Trophoblast cell (in vitro differentiated cells and primary cell): ENCODE measurements at regions not wholly inside any gene's neighbourhood (a gene's known extent, or its start where the extent isn't known, plus 50 kb on each side); places are given as distances from the start of the nearest gene placed in this dataset.

Experiments
- DNase-seq, 2 donors: peaks; one replicate each; pipeline ENCODE4 v3.0.0-alpha.2; 2016
- H2AFZ ChIP-seq: 2 replicates; pipeline ENCODE4 v1.6.1; 2013; ENCODE audit warnings: low read length, moderate library complexity, mild to moderate bottlenecking; ENCODE audit not compliant: insufficient read depth, poor library complexity
- H2AK5ac ChIP-seq: 2 replicates; pipeline ENCODE4 v1.6.1; 2013; ENCODE audit warnings: mild to moderate bottlenecking, low read length
- H2BK120ac ChIP-seq: 2 replicates; pipeline ENCODE4 v1.6.1; 2013; ENCODE audit warnings: low read length, mild to moderate bottlenecking, moderate library complexity; ENCODE audit not compliant: insufficient read depth, poor library complexity
- H2BK12ac ChIP-seq: 2 replicates; pipeline ENCODE4 v1.6.1; 2013; ENCODE audit warnings: mild to moderate bottlenecking, low read length, moderate library complexity
- H2BK5ac ChIP-seq: 2 replicates; pipeline ENCODE4 v1.6.1; 2013; ENCODE audit warnings: low read length, low read depth, moderate library complexity, mild to moderate bottlenecking; ENCODE audit not compliant: poor library complexity
- H3K14ac ChIP-seq: 2 replicates; pipeline ENCODE4 v1.6.1; 2013; ENCODE audit warnings: mild to moderate bottlenecking, low read length
- H3K18ac ChIP-seq: 2 replicates; pipeline ENCODE4 v1.6.1; 2013; ENCODE audit warnings: mild to moderate bottlenecking, low read length
- H3K23ac ChIP-seq: 2 replicates; pipeline ENCODE4 v1.6.1; 2013; ENCODE audit warnings: low read length
- H3K27ac ChIP-seq: 2 replicates; pipeline ENCODE4 v1.5.1; 2013; ENCODE audit warnings: low read depth, mild to moderate bottlenecking, inconsistent platforms, low read length, moderate library complexity
- H3K27me3 ChIP-seq: 2 replicates; pipeline ENCODE4 v1.6.1; 2013; ENCODE audit warnings: inconsistent platforms, mild to moderate bottlenecking, low read length, moderate library complexity; ENCODE audit not compliant: insufficient read depth
- H3K36me3 ChIP-seq, 2 experiments: 1 replicate in 1 of 2; 2 replicates in 1 of 2; pipeline ENCODE4 v1.6.1; 2013; ENCODE audit warnings: low read length in 2 of 2, mild to moderate bottlenecking in 2 of 2, moderate library complexity in 1 of 2; ENCODE audit not compliant: insufficient read depth in 2 of 2, control insufficient read depth in 1 of 2
- H3K4ac ChIP-seq: 2 replicates; pipeline ENCODE4 v1.6.1; 2013; ENCODE audit warnings: low read depth, mild to moderate bottlenecking, low read length, moderate library complexity
- H3K4me1 ChIP-seq, 2 experiments: 1 replicate in 1 of 2; 2 replicates in 1 of 2; pipeline ENCODE4 v1.6.1; 2013; ENCODE audit warnings: low read length in 2 of 2, mild to moderate bottlenecking in 2 of 2, moderate library complexity in 1 of 2; ENCODE audit not compliant: insufficient read depth in 2 of 2, control insufficient read depth in 1 of 2
- H3K4me2 ChIP-seq: 2 replicates; pipeline ENCODE4 v1.6.1; 2013; ENCODE audit warnings: inconsistent platforms, mild to moderate bottlenecking, low read length, moderate library complexity
- H3K4me3 ChIP-seq: 2 replicates; pipeline ENCODE4 v1.5.1; 2013; ENCODE audit warnings: mild to moderate bottlenecking, low read depth, low read length, inconsistent platforms
- H3K79me1 ChIP-seq: one replicate; pipeline ENCODE4 v1.6.1; 2013; ENCODE audit warnings: low read length
- H3K79me2 ChIP-seq: 2 replicates; pipeline ENCODE4 v1.6.1; 2013; ENCODE audit warnings: low read length, mild to moderate bottlenecking; ENCODE audit not compliant: control insufficient read depth, insufficient read depth, poor library complexity
- H3K9ac ChIP-seq: 2 replicates; pipeline ENCODE4 v1.6.1; 2013; ENCODE audit warnings: mild to moderate bottlenecking, low read length
- H3K9me3 ChIP-seq: 2 replicates; pipeline ENCODE4 v1.6.1; 2013; ENCODE audit warnings: low read depth, mild to moderate bottlenecking, control low read depth, inconsistent platforms, low read length; ENCODE audit not compliant: insufficient read depth
- H4K12ac ChIP-seq: 2 replicates; pipeline ENCODE4 v1.6.1; 2013; ENCODE audit warnings: low read depth, mild to moderate bottlenecking, low read length, moderate library complexity
- H4K8ac ChIP-seq: 2 replicates; pipeline ENCODE4 v1.6.1; 2013; ENCODE audit warnings: low read depth, mild to moderate bottlenecking, low read length, moderate library complexity
- H4K91ac ChIP-seq: one replicate; pipeline ENCODE4 v1.6.1; 2013; ENCODE audit warnings: low read depth, mild to moderate bottlenecking, low read length, moderate library complexity
- WGBS: extraction: QIAGEN DNeasy Blood & Tissue Kit; methylation state at CpG from one replicate; pipeline ENCODE4 v1.1.7; 2013; ENCODE audit warnings: missing lambda C conversion rate; ENCODE audit not compliant: insufficient read length, insufficient coverage; ENCODE audit errors: extremely low coverage; 5-methylcytosine and 5-hydroxymethylcytosine counted together

GRCh38 chr20:52761867-52762266, 210.3 kb upstream of the TSHZ2 start:
- Histone ChIP-seq H4K8ac (no peak overlapping the region), H3K4me2 (no peak overlapping the region), H3K9ac (no peak overlapping the region), H3K36me3 (no peaks in the 10 kb centered on the region), H2BK12ac (no peak overlapping the region), H3K79me1 (no peaks in the 10 kb centered on the region), H2BK120ac (no peak overlapping the region), H3K9me3 (no peaks in the 10 kb centered on the region), H3K27me3 (no peaks in the 10 kb centered on the region), H3K18ac (no peak overlapping the region), H2AK5ac (no peak overlapping the region), H2BK5ac (no peak overlapping the region), H2AFZ (no peak overlapping the region), H3K27ac (no peak overlapping the region), H4K91ac (no peak overlapping the region), H3K4ac (no peak overlapping the region), H3K14ac (no peak overlapping the region), H3K4me3 (no peak overlapping the region), H4K12ac (no peak overlapping the region), H3K4me1 (no peaks in the 10 kb centered on the region), H3K79me2 (no peaks in the 10 kb centered on the region), H3K23ac (no peak overlapping the region)
- WGBS: no CpG with 5 or more reads among the region's 1 CpG
- DNase-seq: no peak

- Histone ChIP-seq H3K18ac (no peak overlapping the region), H3K36me3 (no peaks in the 10 kb centered on the region), H3K4ac (no peak overlapping the region), H3K27ac (no peak overlapping the region), H2BK120ac (no peak overlapping the region), H3K9me3 (no peaks in the 10 kb centered on the region), H3K23ac (no peak overlapping the region), H2BK12ac (no peak overlapping the region), H3K27me3 (no peaks in the 10 kb centered on the region), H4K8ac (no peak overlapping the region), H4K91ac (no peak overlapping the region), H3K4me2 (no peak overlapping the region), H3K4me3 (no peak overlapping the region), H3K4me1 (no peaks in the 10 kb centered on the region), H3K9ac (no peak overlapping the region), H2AK5ac (no peak overlapping the region), H2BK5ac (no peak overlapping the region), H3K79me2 (no peaks in the 10 kb centered on the region), H3K79me1 (no peaks in the 10 kb centered on the region), H3K14ac (no peak overlapping the region), H4K12ac (no peak overlapping the region), H2AFZ (no peak overlapping the region)
- no CpG with 5 or more reads among the region's 3 CpGs for WGBS
- DNase-seq: no peak
These were observed 211.4 kb upstream of the TSHZ2 start for GRCh38 chr20:52760791-52761190.

GRCh38 chr20:52757411-52757810, 214.7 kb upstream of the TSHZ2 start:
- H4K12ac ChIP-seq: no peak overlapping the region
- no peak overlapping the region for H3K27ac ChIP-seq
- H3K27me3 ChIP-seq: no peaks in the 10 kb centered on the region
- no peak overlapping the region for H3K4me2 ChIP-seq
- no peaks in the 10 kb centered on the region for H3K79me1 ChIP-seq
- H2AFZ ChIP-seq: no peak overlapping the region
- H3K9me3 ChIP-seq: no peaks in the 10 kb centered on the region
- H3K79me2 ChIP-seq: no peaks in the 10 kb centered on the region
- DNase-seq: no peak
- H3K4me3 ChIP-seq: no peak overlapping the region
- H3K14ac ChIP-seq: no peak overlapping the region
- no peaks in the 10 kb centered on the region for H3K4me1 ChIP-seq
- no peak overlapping the region for H2BK120ac ChIP-seq
- H2BK5ac ChIP-seq: no peak overlapping the region
- no peak overlapping the region for H3K23ac ChIP-seq
- H3K4ac ChIP-seq: no peak overlapping the region
- no peaks in the 10 kb centered on the region for H3K36me3 ChIP-seq
- no CpG with 5 or more reads among the region's 3 CpGs for WGBS
- no peak overlapping the region for H2BK12ac ChIP-seq
- no peak overlapping the region for H4K91ac ChIP-seq
- H3K9ac ChIP-seq: no peak overlapping the region
- H4K8ac ChIP-seq: no peak overlapping the region
- no peak overlapping the region for H3K18ac ChIP-seq
- no peak overlapping the region for H2AK5ac ChIP-seq

GRCh38 chr20:52755744-52756143, 216.4 kb upstream of the TSHZ2 start:
- Histone ChIP-seq H3K79me1 (no peaks in the 10 kb centered on the region), H2AK5ac (no peak overlapping the region), H2BK120ac (no peak overlapping the region), H3K4me1 (no peaks in the 10 kb centered on the region), H2AFZ (no peak overlapping the region), H3K4me2 (no peak overlapping the region), H3K36me3 (no peaks in the 10 kb centered on the region), H3K79me2 (no peaks in the 10 kb centered on the region), H2BK5ac (no peak overlapping the region), H3K14ac (no peak overlapping the region), H3K9ac (no peak overlapping the region), H4K91ac (no peak overlapping the region), H3K4ac (no peak overlapping the region), H3K27me3 (no peaks in the 10 kb centered on the region), H3K23ac (no peak overlapping the region), H2BK12ac (no peak overlapping the region), H3K18ac (no peak overlapping the region), H4K8ac (no peak overlapping the region), H3K27ac (no peak overlapping the region), H3K4me3 (no peak overlapping the region), H3K9me3 (no peaks in the 10 kb centered on the region), H4K12ac (no peak overlapping the region)
- DNase-seq: no peak
- no CpG with 5 or more reads among the region's 1 CpG for WGBS

- Histone ChIP-seq H3K9me3 (no peaks in the 10 kb centered on the region), H3K4ac (no peak overlapping the region), H2AFZ (no peak overlapping the region), H4K91ac (no peak overlapping the region), H3K79me1 (no peaks in the 10 kb centered on the region), H3K4me2 (no peak overlapping the region), H3K36me3 (no peaks in the 10 kb centered on the region), H3K79me2 (no peaks in the 10 kb centered on the region), H4K8ac (no peak overlapping the region), H2BK120ac (no peak overlapping the region), H3K9ac (no peak overlapping the region), H3K23ac (no peak overlapping the region), H3K27ac (no peak overlapping the region), H4K12ac (no peak overlapping the region), H3K18ac (no peak overlapping the region), H2BK12ac (no peak overlapping the region), H2AK5ac (no peak overlapping the region), H3K4me1 (no peaks in the 10 kb centered on the region), H3K14ac (no peak overlapping the region), H3K4me3 (no peak overlapping the region), H3K27me3 (no peaks in the 10 kb centered on the region), H2BK5ac (no peak overlapping the region)
- no peak for DNase-seq
These were observed 217.8 kb upstream of the TSHZ2 start for GRCh38 chr20:52754366-52754765.
